SK-N-SH (cell line): ENCODE measurements at regions not wholly inside any gene's neighbourhood (a gene's known extent, or its start where the extent isn't known, plus 50 kb on each side); places are given as distances from the start of the nearest gene placed in this dataset.

Experiments
- CTCF ChIA-PET: fragments of 300-600, 350-600 bp; formaldehyde crosslinking; extraction: SDS; loops from one replicate; lab custom pipeline; 2021; lab: Yijun Ruan, JAX
- POLR2A ChIA-PET: fragments of 350-600 bp; sonication (Branson Sonifier 250); formaldehyde crosslinking; extraction: SDS; loops from one replicate; lab custom pipeline; 2020; ENCODE audit warnings: antibody characterized with exemption, inconsistent platforms; lab: Yijun Ruan, JAX
- DNase-seq: peaks from one replicate; pipeline ENCODE4 v3.0.0; 2012
- H2AFZ ChIP-seq: fragments of 200-600 bp; sonication (generic); 2 replicates; pipeline ENCODE4 v1.8.1; 2016; ENCODE audit warnings: antibody characterized with exemption, mild to moderate bottlenecking, low read depth
- H3F3A ChIP-seq: fragments of 200-600 bp; sonication (generic); replicated peaks from 2 replicates; pipeline ENCODE3; 2016; ENCODE audit warnings: antibody characterized with exemption, mild to moderate bottlenecking; ENCODE audit not compliant: insufficient read depth
- H3K27ac ChIP-seq, 2 experiments: fragments of 200-500 bp in 1 of 2; fragments of 200-600 bp in 1 of 2; sonication (Bioruptor generic) in 1 of 2; sonication (generic), shearing (Covaris generic) in 1 of 2; 2 replicates each; pipeline versions ENCODE4 v1.5.1 to v1.6.1; 2014 to 2016; ENCODE audit warnings: low read depth in 2 of 2, inconsistent platforms in 1 of 2, low read length in 1 of 2, mild to moderate bottlenecking in 1 of 2, mixed read lengths in 1 of 2
- H3K27me3 ChIP-seq: fragments of 200-600 bp; sonication (generic), shearing (Covaris generic); 2 replicates; pipeline ENCODE4 v1.6.1; 2016; ENCODE audit warnings: mixed run types; ENCODE audit not compliant: insufficient read depth
- H3K36me3 ChIP-seq, 2 experiments: fragments of 200-500 bp in 1 of 2; fragments of 200-600 bp in 1 of 2; sonication (Bioruptor generic) in 1 of 2; sonication (generic) in 1 of 2; replicated peaks in 1 of 2; 2 replicates each; pipeline versions ENCODE3 to v1.5.1; 2014 to 2016; ENCODE audit warnings: low read length in 1 of 2, mild to moderate bottlenecking in 1 of 2; ENCODE audit not compliant: insufficient read depth in 2 of 2, control insufficient read depth in 1 of 2
- H3K4me1 ChIP-seq, 2 experiments: fragments of 200-500 bp in 1 of 2; fragments of 200-600 bp in 1 of 2; sonication (Bioruptor generic) in 1 of 2; sonication (generic), shearing (Covaris generic) in 1 of 2; 2 replicates each; pipeline versions ENCODE4 v1.5.1 to v1.6.1; 2014 to 2016; ENCODE audit warnings: low read depth in 1 of 2, low read length in 1 of 2, mixed run types in 1 of 2; ENCODE audit not compliant: insufficient read depth in 2 of 2, control insufficient read depth in 1 of 2
- H3K4me2 ChIP-seq: fragments of 200-600 bp; sonication (generic), shearing (Covaris generic); 2 replicates; pipeline ENCODE4 v1.6.1; 2017; ENCODE audit warnings: mixed run types
- H3K4me3 ChIP-seq, 2 experiments: fragments of 200-500 bp in 1 of 2; fragments of 200-600 bp in 1 of 2; sonication (Bioruptor generic) in 1 of 2; sonication (generic), shearing (Covaris generic) in 1 of 2; 2 replicates each; pipeline versions ENCODE4 v1.5.1 to v1.8.1; 2014 to 2016; ENCODE audit warnings: low read depth in 2 of 2, inconsistent platforms in 1 of 2, low read length in 1 of 2, mild to moderate bottlenecking in 1 of 2, mixed read lengths in 1 of 2, moderate library complexity in 1 of 2
- H3K79me2 ChIP-seq: fragments of 200-600 bp; sonication (generic); 2 replicates; pipeline ENCODE4 v1.8.1; 2017; ENCODE audit warnings: mild to moderate bottlenecking; ENCODE audit not compliant: insufficient read depth
- H3K9ac ChIP-seq: fragments of 200-600 bp; sonication (generic); 2 replicates; pipeline ENCODE4 v1.6.1; 2017; ENCODE audit warnings: mixed run types
- H3K9me2 ChIP-seq: fragments of 200-600 bp; sonication (generic); 2 replicates; pipeline ENCODE4 v1.6.1; 2017; ENCODE audit warnings: mixed run types
- H3K9me3 ChIP-seq: fragments of 200-600 bp; sonication (generic); 2 replicates; pipeline ENCODE4 v1.6.1; 2017; ENCODE audit warnings: mixed run types, mild to moderate bottlenecking, moderate library complexity
- H4K20me1 ChIP-seq: fragments of 200-600 bp; sonication (generic); 2 replicates; pipeline ENCODE4 v1.6.1; 2017; ENCODE audit warnings: mild to moderate bottlenecking, mixed run types; ENCODE audit not compliant: insufficient read depth
- CTCF ChIP-seq: fragments of 200-600 bp; sonication (generic); IDR thresholded peaks from 2 replicates; pipeline ENCODE4 v1.6.1; 2017; ENCODE audit warnings: antibody characterized with exemption, mild to moderate bottlenecking, moderate library complexity
- FOSL2 ChIP-seq: IDR thresholded peaks from 2 replicates; pipeline ENCODE4 v1.4.0; 2012; ENCODE audit warnings: low read depth, mild to moderate bottlenecking, moderate library complexity, borderline replicate concordance
- FOXM1 ChIP-seq: IDR thresholded peaks from 2 replicates; pipeline ENCODE4 v1.4.0; 2012; ENCODE audit warnings: low read depth, mild to moderate bottlenecking
- IRF3 ChIP-seq: fragments of 150-350 bp; IDR thresholded peaks from 2 replicates; pipeline ENCODE4 v1.6.1; 2016; ENCODE audit warnings: mild to moderate bottlenecking, low read depth, low read length
- NFIC ChIP-seq: IDR thresholded peaks from 2 replicates; pipeline ENCODE4 v1.4.0; 2012; ENCODE audit warnings: borderline replicate concordance
- PBX3 ChIP-seq: IDR thresholded peaks from 2 replicates; pipeline ENCODE4; 2012
- POLR2AphosphoS5 ChIP-seq: IDR thresholded peaks from 2 replicates; pipeline ENCODE4 v1.6.1; 2012; ENCODE audit warnings: low read depth, low read length
- RAD21 ChIP-seq: IDR thresholded peaks from 2 replicates; pipeline ENCODE4 v1.6.1; 2012; ENCODE audit warnings: mild to moderate bottlenecking, low read length
- TAF1 ChIP-seq: IDR thresholded peaks from 2 replicates; pipeline ENCODE4 v1.6.1; 2012; ENCODE audit warnings: low read depth, mild to moderate bottlenecking, low read length, moderate library complexity, borderline replicate concordance
- TEAD4 ChIP-seq: IDR thresholded peaks from 2 replicates; pipeline ENCODE4 v1.4.0; 2012; ENCODE audit warnings: mild to moderate bottlenecking, borderline replicate concordance; ENCODE audit not compliant: insufficient read depth
- USF1 ChIP-seq: IDR thresholded peaks from 2 replicates; pipeline ENCODE4 v1.4.0; 2012; ENCODE audit warnings: low read depth, borderline replicate concordance
- YY1 ChIP-seq: IDR thresholded peaks from 2 replicates; pipeline ENCODE4 v1.4.0; 2012; ENCODE audit warnings: low read depth, mild to moderate bottlenecking
- ZBTB33 ChIP-seq: IDR thresholded peaks from 2 replicates; pipeline ENCODE4 v1.4.0; 2012; ENCODE audit warnings: low read depth, borderline replicate concordance
- WGBS: methylation state at CpG from one replicate; pipeline ENCODE4 v1.1.6; 2017; ENCODE audit warnings: low lambda C conversion rate; 5-methylcytosine and 5-hydroxymethylcytosine counted together

GRCh38 chr18:41025666-41026065 lies 929.4 kb upstream of the PIK3C3 start:
- H3K9me2 ChIP-seq = no peaks in the 10 kb centered on the region
- H3K27ac ChIP-seq = no peak overlapping the region
- H4K20me1 ChIP-seq = no peaks in the 10 kb centered on the region
- no peaks in the 10 kb centered on the region for H3K9me3 ChIP-seq
- no peaks in the 10 kb centered on the region for H3K36me3 ChIP-seq
- H3K4me1 ChIP-seq = peaks cover 0 to 4% of the 10 kb centered on the region in 2 experiments; a peak in 1 of 4 replicates
- H3K4me3 ChIP-seq = no peak overlapping the region
- no peak overlapping the region for H2AFZ ChIP-seq
- H3F3A ChIP-seq = no peaks in the 10 kb centered on the region
- 78% methylated on average over 1 of the region's 1 CpG for WGBS
- ChIA-PET CTCF (interaction anchor here (1.4 kb wide), 1 partner anchor 22 kb away, joined by 3 read pairs; no protein-coding TSS in a partner anchor), POLR2A (no interaction called here)
- no peak overlapping the region for H3K9ac ChIP-seq
- H3K4me2 ChIP-seq = no peak overlapping the region
- TF ChIP-seq PBX3 (no peak), TEAD4 (no peak), TAF1 (no peak), RAD21 (no peak), FOXM1 (no peak), ZBTB33 (no peak), USF1 (no peak), FOSL2 (no peak), IRF3 (no peak), NFIC (no peak), POLR2AphosphoS5 (no peak), YY1 (no peak), CTCF (no peak)
- no peaks in the 10 kb centered on the region for H3K79me2 ChIP-seq
- DNase-seq = no peak
- no peaks in the 10 kb centered on the region for H3K27me3 ChIP-seq
